ENCODE measurements at regions not wholly inside any gene's neighbourhood (a gene's known extent, or its start where the extent isn't known, plus 50 kb on each side); places are given as distances from the start of the nearest gene placed in this dataset.
"Not testable (repeated sequence)": the region's sequence is repeated elsewhere in the genome, so short reads cannot be mapped to it uniquely, and the experiment has no call there.

GRCh38 chr6:137313928-137314855, 95.0 kb upstream of the IFNGR1 start:
- DNase-seq (ENCODE audit: low read depth in 1 of 2, low spot score in 1 of 2) = peak; percentile 37 to 48

DNA sequence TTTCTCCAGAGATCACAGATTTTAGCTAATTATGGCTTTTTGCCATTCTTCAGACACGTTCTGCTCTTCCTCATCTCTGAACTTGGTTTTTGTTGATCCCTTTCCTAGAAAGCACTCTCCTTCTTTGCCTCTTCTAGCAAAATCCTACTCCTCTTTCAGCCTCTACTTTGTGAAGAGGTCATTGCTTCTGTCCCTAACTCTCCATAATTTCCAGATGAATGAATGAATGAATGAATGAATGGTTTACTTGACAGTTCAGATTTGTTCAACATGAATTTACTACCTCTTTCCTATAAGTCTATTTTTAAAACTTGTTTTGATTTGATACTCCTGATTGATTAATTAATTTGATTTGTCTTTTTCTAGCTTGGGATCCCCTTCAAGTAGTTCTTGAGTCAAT, 94.0 kb upstream of the IFNGR1 start:
- no peak for DNase-seq (ENCODE audit: low read depth in 1 of 2, low spot score in 1 of 2)

GRCh38 chr6:137311940-137312339, 92.8 kb upstream of the IFNGR1 start:
- DNase-seq (ENCODE audit: low read depth in 1 of 2, low spot score in 1 of 2) = no peak

DNA sequence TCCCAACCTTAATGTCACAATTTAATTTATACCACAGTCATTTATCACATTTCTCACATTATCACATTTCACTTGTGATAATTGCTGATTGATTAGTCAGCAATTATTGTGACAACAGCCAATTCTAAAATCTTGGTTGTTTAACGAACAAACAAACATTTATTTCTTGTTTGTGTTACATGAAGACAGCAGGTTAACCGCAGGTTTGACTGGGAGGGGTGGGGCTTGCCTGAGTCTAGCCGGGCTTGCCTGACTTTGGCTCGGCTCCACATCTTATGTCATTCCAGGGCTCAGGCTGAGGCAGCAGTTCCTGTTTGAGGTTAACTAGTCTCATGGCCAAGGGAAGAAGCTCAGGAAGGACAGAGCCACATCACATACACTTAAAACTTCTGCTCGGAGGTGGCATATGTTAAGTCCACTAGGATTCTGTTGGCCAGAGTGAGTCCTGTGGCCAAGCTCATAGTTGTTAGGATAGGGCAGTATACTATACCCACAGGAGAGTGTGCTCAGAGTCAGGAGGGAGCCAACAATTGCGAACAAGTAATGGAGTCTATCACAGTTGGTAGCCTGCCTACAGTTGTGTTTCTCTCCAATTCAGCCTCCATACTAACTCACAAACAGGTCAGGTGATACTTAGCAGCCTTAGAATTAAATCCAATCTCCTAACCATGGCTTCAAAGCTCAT, 90.0 kb upstream of the IFNGR1 start:
- DNase-seq (ENCODE audit: low read depth in 1 of 2, low spot score in 1 of 2) = no peak

GRCh38 chr6:137307163-137307854, 88.1 kb upstream of the IFNGR1 start:
- no peak for DNase-seq (ENCODE audit: low read depth in 1 of 2, low spot score in 1 of 2)

DNA sequence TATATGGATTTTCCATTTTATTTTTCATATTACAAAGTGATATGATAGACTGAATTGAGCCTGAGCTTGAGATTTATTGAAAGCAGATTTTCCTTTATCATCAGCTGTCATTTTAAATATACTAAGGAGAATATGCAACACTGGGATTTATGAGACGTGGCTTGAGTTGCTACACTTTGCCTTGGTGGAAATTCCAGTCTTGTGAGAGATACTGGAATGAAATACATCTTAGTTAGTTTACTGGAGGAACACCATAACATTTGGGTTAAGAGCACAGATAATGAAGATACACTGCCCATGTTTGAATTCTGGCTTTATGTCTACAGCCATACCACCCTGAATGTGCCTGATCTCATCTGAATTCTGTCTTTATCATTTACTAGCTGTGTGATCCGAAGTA, 86.5 kb upstream of the IFNGR1 start:
- no peak for DNase-seq (ENCODE audit: low read depth in 1 of 2, low spot score in 1 of 2)

GRCh38 chr6:137304020-137304780, 85.0 kb upstream of the IFNGR1 start:
- no peak for DNase-seq (ENCODE audit: low read depth in 1 of 2, low spot score in 1 of 2)

- DNase-seq (ENCODE audit: low read depth in 1 of 2, low spot score in 1 of 2) = no peak
Observed at GRCh38 chr6:137303441-137303840, 84.3 kb upstream of the IFNGR1 start.

DNA sequence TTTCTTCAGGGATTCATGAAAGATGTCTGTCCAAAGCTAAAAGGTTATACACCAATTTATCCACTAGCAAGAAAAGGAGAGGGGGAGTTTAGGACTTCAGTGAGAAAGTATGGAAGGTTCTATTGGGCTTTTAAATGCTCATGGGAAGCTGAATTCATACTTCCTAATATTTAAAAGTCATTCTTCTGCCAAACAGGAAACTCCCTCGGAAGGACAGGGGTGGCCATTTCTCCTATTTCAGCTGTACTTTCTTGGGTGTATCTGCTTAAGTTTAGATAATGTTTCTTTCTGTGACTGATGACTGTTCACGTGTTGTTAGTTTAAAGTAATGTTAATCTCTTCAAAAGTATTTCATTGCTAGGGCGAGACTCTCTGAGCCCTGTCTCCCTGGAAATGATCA, 80.5 kb upstream of the IFNGR1 start:
- no peak for DNase-seq (ENCODE audit: low read depth in 1 of 2, low spot score in 1 of 2)

GRCh38 chr6:137297887-137298286, 78.7 kb upstream of the IFNGR1 start:
- no peak for DNase-seq (ENCODE audit: low read depth in 1 of 2, low spot score in 1 of 2)

DNA sequence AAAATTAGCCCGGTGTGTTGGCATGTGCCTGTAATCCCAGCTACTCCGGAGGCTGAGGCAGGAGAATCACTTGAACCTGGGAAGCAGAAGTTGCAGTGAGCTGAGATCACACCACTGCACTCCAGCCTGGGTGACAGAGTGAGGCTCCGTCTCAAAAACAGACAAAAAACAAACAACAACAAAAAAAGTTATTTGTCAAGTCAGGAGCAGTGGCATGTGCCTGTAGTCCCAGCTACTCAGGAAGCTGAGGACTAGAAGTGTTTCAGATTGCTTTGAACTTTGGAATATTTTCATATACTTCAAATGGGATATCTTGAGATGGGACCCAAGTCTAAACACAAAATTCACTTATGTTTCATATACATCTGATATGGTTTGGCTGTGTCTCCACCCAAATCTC, 73.1 kb upstream of the IFNGR1 start:
- not testable (repeated sequence) for DNase-seq (ENCODE audit: low read depth in 1 of 2, low spot score in 1 of 2)

DNA sequence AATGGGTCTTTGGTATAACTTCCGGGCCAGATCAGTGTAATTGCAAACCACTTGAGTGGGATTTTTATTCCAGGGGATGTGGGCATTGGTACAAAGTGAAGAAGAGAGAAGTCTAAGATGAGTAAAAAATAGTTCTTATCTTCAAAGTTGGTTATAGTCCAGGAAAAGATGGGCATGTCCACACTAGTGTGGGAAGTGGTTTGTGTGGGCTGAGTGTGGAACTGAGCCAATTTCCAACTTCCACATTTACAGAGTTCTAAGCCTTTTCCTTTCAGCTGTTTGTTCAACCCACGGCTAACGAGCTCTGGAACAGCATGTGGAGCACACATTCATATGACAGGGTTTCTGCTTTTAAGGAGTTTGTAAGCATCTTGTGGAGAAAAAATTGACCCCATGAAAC, 72.3 kb upstream of the IFNGR1 start:
- no peak for DNase-seq (ENCODE audit: low read depth in 1 of 2, low spot score in 1 of 2)

- no peak for DNase-seq (ENCODE audit: low read depth in 1 of 2, low spot score in 1 of 2)
Observed at GRCh38 chr6:137290601-137291261, 71.5 kb upstream of the IFNGR1 start.

GRCh38 chr6:137286916-137287315, 67.7 kb upstream of the IFNGR1 start:
- DNase-seq (ENCODE audit: low read depth in 1 of 2, low spot score in 1 of 2) = no peak

DNA sequence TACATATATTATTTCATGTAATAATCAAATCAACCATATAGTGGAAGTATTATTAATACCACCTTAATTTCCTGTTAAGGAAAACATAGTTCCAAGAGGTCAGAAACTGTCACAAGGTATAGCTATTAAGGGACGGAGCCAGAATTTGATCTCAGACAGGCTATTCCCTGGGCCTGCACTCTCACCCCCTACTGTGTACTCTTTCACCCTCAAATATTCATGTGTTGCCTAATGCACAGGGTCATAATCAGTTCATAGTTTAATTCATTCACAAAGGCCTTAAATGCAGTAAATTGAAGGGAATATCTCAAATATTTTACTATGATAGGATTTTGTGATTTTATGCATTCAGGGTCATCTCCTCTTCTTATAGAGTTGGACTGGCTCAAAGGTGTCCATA, 67.2 kb upstream of the IFNGR1 start:
- DNase-seq (ENCODE audit: low read depth in 1 of 2, low spot score in 1 of 2) = no peak

- DNase-seq (ENCODE audit: low read depth in 1 of 2, low spot score in 1 of 2) = no peak
Observed at GRCh38 chr6:137284811-137285110, 65.6 kb upstream of the IFNGR1 start.

- DNase-seq (ENCODE audit: low read depth in 1 of 2, low spot score in 1 of 2) = no peak
Observed at GRCh38 chr6:137283940-137284810, 65.0 kb upstream of the IFNGR1 start.

DNA sequence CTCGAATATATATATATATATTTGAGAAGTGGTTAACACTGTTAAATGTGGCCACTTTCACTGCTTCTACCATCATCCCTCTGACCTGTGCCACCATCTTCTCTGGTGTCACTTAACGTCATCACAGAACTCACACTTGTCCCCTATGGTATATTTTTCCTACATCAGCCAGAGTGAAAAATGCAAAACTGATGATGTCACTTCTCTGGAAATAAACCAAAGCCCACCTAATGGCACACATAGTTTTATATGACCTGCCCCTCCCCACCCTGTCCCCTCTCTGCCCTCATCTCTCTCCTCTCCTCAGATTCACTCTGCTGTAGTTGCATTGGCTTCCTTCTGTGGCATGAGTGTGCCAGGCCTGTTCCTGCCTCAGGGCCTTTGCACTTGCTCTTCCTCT, 63.9 kb upstream of the IFNGR1 start:
- DNase-seq (ENCODE audit: low read depth in 1 of 2, low spot score in 1 of 2) = no peak

DNA sequence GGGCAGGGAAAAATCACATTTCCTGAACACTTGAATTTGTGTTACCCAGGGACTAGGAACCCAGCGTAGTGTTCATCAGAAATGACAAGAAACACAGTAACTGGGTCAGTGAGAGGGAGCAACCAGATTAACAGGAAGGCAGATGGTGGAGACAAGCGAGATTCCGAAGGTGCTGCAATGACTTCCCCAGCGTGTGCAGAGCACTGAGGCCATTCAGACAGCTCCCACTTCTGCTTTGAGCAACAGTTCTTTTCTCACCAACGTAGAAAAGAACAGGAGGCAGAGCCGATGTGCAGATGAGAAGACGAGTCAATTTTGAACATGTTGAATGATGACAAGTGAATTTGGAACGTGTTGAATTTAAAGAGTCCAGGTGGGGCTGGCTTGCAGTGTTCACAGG, 63.1 kb upstream of the IFNGR1 start:
- DNase-seq (ENCODE audit: low read depth in 1 of 2, low spot score in 1 of 2) = no peak

GRCh38 chr6:137279279-137279678, 60.1 kb upstream of the IFNGR1 start:
- not testable (repeated sequence) for DNase-seq (ENCODE audit: low read depth in 1 of 2, low spot score in 1 of 2)
